Smooth muscle cell (in vitro differentiated cells): ENCODE measurements at regions not wholly inside any gene's neighbourhood (a gene's known extent, or its start where the extent isn't known, plus 50 kb on each side); places are given as distances from the start of the nearest gene placed in this dataset.

Source experiments
- DNase-seq: peaks from one replicate; lab custom pipeline; 2025; ENCODE audit not compliant: unreplicated experiment; lab: John Stamatoyannopoulos, UW
- H2AFZ ChIP-seq: fragments of 200-600 bp; sonication (generic); 2 replicates; pipeline ENCODE4 v1.6.0; 2016; ENCODE audit warnings: antibody characterized with exemption, low read depth, mild to moderate bottlenecking
- H3F3A ChIP-seq: fragments of 200-600 bp; sonication (generic); 2 replicates; pipeline ENCODE4 v1.6.0; 2017; ENCODE audit warnings: antibody characterized with exemption, low read depth
- H3K27ac ChIP-seq: fragments of 200-600 bp; sonication (generic); 2 replicates; pipeline ENCODE4 v1.5.1; 2016; ENCODE audit warnings: low read depth, mild to moderate bottlenecking
- H3K27me3 ChIP-seq: fragments of 200-600 bp; sonication (generic); 2 replicates; pipeline ENCODE4 v1.6.1; 2016; ENCODE audit warnings: low read depth, mild to moderate bottlenecking
- H3K36me3 ChIP-seq: fragments of 200-600 bp; sonication (generic); 2 replicates; pipeline ENCODE4 v1.5.1; 2016; ENCODE audit warnings: low read depth
- H3K4me1 ChIP-seq: fragments of 200-600 bp; sonication (generic); 2 replicates; pipeline ENCODE4 v1.5.1; 2016; ENCODE audit warnings: low read depth
- H3K4me2 ChIP-seq: fragments of 200-600 bp; sonication (generic); 2 replicates; pipeline ENCODE4 v1.6.0; 2016; ENCODE audit warnings: mild to moderate bottlenecking
- H3K4me3 ChIP-seq: fragments of 200-600 bp; sonication (generic); 2 replicates; pipeline ENCODE4 v1.5.1; 2016; ENCODE audit warnings: mild to moderate bottlenecking
- H3K79me2 ChIP-seq: fragments of 200-600 bp; sonication (generic); 2 replicates; pipeline ENCODE4 v1.6.0; 2016; ENCODE audit warnings: low read depth, mild to moderate bottlenecking
- H3K9ac ChIP-seq: fragments of 200-600 bp; sonication (generic); 2 replicates; pipeline ENCODE4 v1.6.0; 2016; ENCODE audit warnings: low read depth
- H3K9me3 ChIP-seq: fragments of 200-600 bp; sonication (generic); replicated peaks from 2 replicates; pipeline ENCODE4 v1.5.1; 2016; ENCODE audit warnings: low read depth
- H4K20me1 ChIP-seq: fragments of 200-600 bp; sonication (generic); 2 replicates; pipeline ENCODE4 v1.6.0; 2016; ENCODE audit warnings: low read depth
- CTCF ChIP-seq: fragments of 200-600 bp; sonication (generic); IDR thresholded peaks from 2 replicates; pipeline ENCODE4 v1.5.1; 2017; ENCODE audit warnings: borderline replicate concordance, mild to moderate bottlenecking, antibody characterized with exemption; ENCODE audit not compliant: insufficient read depth, poor library complexity, severe bottlenecking
- WGBS: methylation state at CpG from one replicate; pipeline ENCODE4 v1.1.7; 2016; ENCODE audit warnings: low lambda C conversion rate; 5-methylcytosine and 5-hydroxymethylcytosine counted together

DNA sequence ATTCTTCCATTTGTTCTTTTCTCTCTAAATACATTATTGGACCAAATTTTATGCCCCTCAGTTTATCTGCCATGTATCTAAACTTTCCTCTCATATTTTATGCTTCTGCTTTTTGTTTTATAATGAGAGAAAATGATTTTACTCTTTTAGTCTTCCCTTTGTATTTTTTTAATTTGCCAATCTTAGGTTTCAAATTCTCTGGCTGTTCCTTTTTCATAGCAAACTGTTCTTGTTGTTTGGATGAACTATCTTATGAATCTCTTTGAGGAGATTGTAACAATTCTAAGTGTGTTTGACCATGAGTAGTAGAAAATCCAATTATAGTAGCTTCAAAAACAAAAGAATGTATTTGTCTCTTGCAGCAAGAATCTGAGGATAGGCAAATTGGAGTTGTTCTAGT is 290.5 kb downstream of the NDFIP2 start:
- H3K4me2 ChIP-seq: no peak overlapping the region
- no peak overlapping the region for H3K9ac ChIP-seq
- no peaks in the 10 kb centered on the region for H3K27me3 ChIP-seq
- H3K4me3 ChIP-seq: no peak overlapping the region
- no peak for TF ChIP-seq CTCF
- no peaks in the 10 kb centered on the region for H4K20me1 ChIP-seq
- no peak overlapping the region for H2AFZ ChIP-seq
- H3K9me3 ChIP-seq: no peaks in the 10 kb centered on the region
- no peak overlapping the region for H3K27ac ChIP-seq
- H3K36me3 ChIP-seq: no peaks in the 10 kb centered on the region
- H3K79me2 ChIP-seq: no peaks in the 10 kb centered on the region
- no peaks in the 10 kb centered on the region for H3F3A ChIP-seq
- DNase-seq: no peak
- peaks cover 11% of the 10 kb centered on the region for H3K4me1 ChIP-seq

DNA sequence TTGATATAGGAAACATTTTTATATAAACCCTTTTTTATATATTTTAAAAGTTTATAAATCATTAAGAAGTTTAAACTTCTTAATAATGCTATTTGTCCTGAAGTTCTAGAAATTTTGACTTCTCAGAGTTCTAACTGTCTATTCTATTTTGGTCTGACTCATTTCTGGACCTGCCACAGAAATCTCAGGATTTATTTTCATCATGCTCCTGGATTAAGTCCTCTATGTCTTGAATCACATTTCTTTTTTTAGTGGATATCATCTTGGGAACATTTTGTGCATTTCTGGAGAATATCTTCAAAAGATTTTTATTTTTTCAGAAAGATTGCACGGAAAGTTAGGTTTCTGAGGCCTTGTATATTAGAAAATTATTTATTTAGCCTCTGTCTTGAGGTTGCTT is 289.1 kb downstream of the NDFIP2 start:
- H3K27ac ChIP-seq: no peak overlapping the region
- H3K9me3 ChIP-seq: no peaks in the 10 kb centered on the region
- H2AFZ ChIP-seq: no peak overlapping the region
- no peaks in the 10 kb centered on the region for H3K36me3 ChIP-seq
- WGBS: 91% methylated on average over 1 of the region's 1 CpG
- TF ChIP-seq CTCF: no peak
- no peaks in the 10 kb centered on the region for H3K79me2 ChIP-seq
- H3K4me1 ChIP-seq: no peaks in the 10 kb centered on the region
- no peak for DNase-seq
- no peak overlapping the region for H3K4me3 ChIP-seq
- no peaks in the 10 kb centered on the region for H3K27me3 ChIP-seq
- H3K9ac ChIP-seq: no peak overlapping the region
- H4K20me1 ChIP-seq: no peaks in the 10 kb centered on the region
- H3F3A ChIP-seq: no peaks in the 10 kb centered on the region
- no peak overlapping the region for H3K4me2 ChIP-seq

DNA sequence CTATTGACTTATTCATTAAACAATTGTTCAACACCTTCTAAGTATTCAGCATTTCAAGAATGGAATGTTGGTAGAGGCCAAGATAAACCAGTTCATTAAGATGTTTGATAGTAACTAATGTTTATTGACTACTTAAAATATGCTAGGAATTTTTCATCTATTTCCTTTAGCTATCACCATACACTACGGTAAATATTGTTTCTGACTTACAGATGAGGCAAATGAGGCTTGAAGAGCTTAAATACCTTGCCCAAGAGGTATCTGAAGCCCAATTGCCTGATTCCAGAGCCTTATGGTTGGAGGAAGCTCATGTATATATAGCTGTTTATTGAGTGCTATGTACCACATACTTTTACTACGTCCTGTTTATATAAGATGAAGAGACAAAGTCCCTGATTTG is 286.2 kb downstream of the NDFIP2 start:
- H3F3A ChIP-seq: no peaks in the 10 kb centered on the region
- no peaks in the 10 kb centered on the region for H3K79me2 ChIP-seq
- peak overlapping the region; percentile 69 for H2AFZ ChIP-seq
- no peak overlapping the region for H3K4me2 ChIP-seq
- H3K4me3 ChIP-seq: no peak overlapping the region
- no peak for TF ChIP-seq CTCF
- 65% methylated on average over 2 of the region's 2 CpGs for WGBS
- H3K36me3 ChIP-seq: no peaks in the 10 kb centered on the region
- H3K27me3 ChIP-seq: no peaks in the 10 kb centered on the region
- H4K20me1 ChIP-seq: no peaks in the 10 kb centered on the region
- DNase-seq: no peak
- H3K9me3 ChIP-seq: no peaks in the 10 kb centered on the region
- H3K9ac ChIP-seq: no peak overlapping the region
- no peaks in the 10 kb centered on the region for H3K4me1 ChIP-seq
- no peak overlapping the region for H3K27ac ChIP-seq

GRCh38 chr13:79765331-79765730 is 284.4 kb downstream of the NDFIP2 start:
- H3K4me2 ChIP-seq: no peak overlapping the region
- no peak overlapping the region for H3K27ac ChIP-seq
- H3K4me3 ChIP-seq: no peak overlapping the region
- no peaks in the 10 kb centered on the region for H3K9me3 ChIP-seq
- H3F3A ChIP-seq: no peaks in the 10 kb centered on the region
- DNase-seq: no peak
- no peaks in the 10 kb centered on the region for H3K79me2 ChIP-seq
- H4K20me1 ChIP-seq: no peaks in the 10 kb centered on the region
- no peak overlapping the region for H3K9ac ChIP-seq
- H3K27me3 ChIP-seq: no peaks in the 10 kb centered on the region
- H3K36me3 ChIP-seq: no peaks in the 10 kb centered on the region
- H3K4me1 ChIP-seq: no peaks in the 10 kb centered on the region
- no peak overlapping the region for H2AFZ ChIP-seq
- no peak for TF ChIP-seq CTCF
